ENCODE measurements at regions not wholly inside any gene's neighbourhood (a gene's known extent, or its start where the extent isn't known, plus 50 kb on each side); places are given as distances from the start of the nearest gene placed in this dataset.
"Not testable (repeated sequence)": the region's sequence is repeated elsewhere in the genome, so short reads cannot be mapped to it uniquely, and the experiment has no call there.

GRCh38 chr14:53408175-53408879 is 255.2 kb upstream of the DDHD1 start:
- no peak for DNase-seq (ENCODE audit: low spot score)

GRCh38 chr14:53406519-53406918 is 253.4 kb upstream of the DDHD1 start:
- no peak for DNase-seq (ENCODE audit: low spot score)

GRCh38 chr14:53401646-53402045 is 248.5 kb upstream of the DDHD1 start:
- no peak for DNase-seq (ENCODE audit: low spot score)

GRCh38 chr14:53399057-53399456 is 245.9 kb upstream of the DDHD1 start:
- no peak for DNase-seq (ENCODE audit: low spot score)

- DNase-seq (ENCODE audit: low spot score): no peak
These were observed 245.5 kb upstream of the DDHD1 start for GRCh38 chr14:53398616-53399015.

- not testable (repeated sequence) for DNase-seq (ENCODE audit: low spot score)
These were observed 242.1 kb upstream of the DDHD1 start for GRCh38 chr14:53395267-53395666.

- DNase-seq (ENCODE audit: low spot score): no peak
These were observed 238.6 kb upstream of the DDHD1 start for GRCh38 chr14:53391631-53392285.

GRCh38 chr14:53391156-53391555 is 238.0 kb upstream of the DDHD1 start:
- DNase-seq (ENCODE audit: low spot score): no peak

GRCh38 chr14:53390008-53390407 is 236.9 kb upstream of the DDHD1 start:
- DNase-seq (ENCODE audit: low spot score): no peak

GRCh38 chr14:53389202-53389601 is 236.1 kb upstream of the DDHD1 start:
- DNase-seq (ENCODE audit: low spot score): no peak

- no peak for DNase-seq (ENCODE audit: low spot score)
These were observed 233.2 kb upstream of the DDHD1 start for GRCh38 chr14:53386362-53386761.

- no peak for DNase-seq (ENCODE audit: low spot score)
These were observed 231.4 kb upstream of the DDHD1 start for GRCh38 chr14:53384536-53384935.

GRCh38 chr14:53384073-53384472 is 230.9 kb upstream of the DDHD1 start:
- no peak for DNase-seq (ENCODE audit: low spot score)

GRCh38 chr14:53381895-53382294 is 228.8 kb upstream of the DDHD1 start:
- DNase-seq (ENCODE audit: low spot score): no peak

- DNase-seq (ENCODE audit: low spot score): no peak
These were observed 227.7 kb upstream of the DDHD1 start for GRCh38 chr14:53380867-53381225.

- DNase-seq (ENCODE audit: low spot score): no peak
These were observed 227.1 kb upstream of the DDHD1 start for GRCh38 chr14:53380052-53380866.

- no peak for DNase-seq (ENCODE audit: low spot score)
These were observed 225.0 kb upstream of the DDHD1 start for GRCh38 chr14:53378142-53378541.

GRCh38 chr14:53376064-53376463 is 222.9 kb upstream of the DDHD1 start:
- DNase-seq (ENCODE audit: low spot score): no peak

GRCh38 chr14:53375599-53375998 is 222.5 kb upstream of the DDHD1 start:
- no peak for DNase-seq (ENCODE audit: low spot score)

GRCh38 chr14:53368711-53369201 is 215.6 kb upstream of the DDHD1 start:
- no peak for DNase-seq (ENCODE audit: low spot score)

- peak; percentile 18 for DNase-seq (ENCODE audit: low spot score)
These were observed 214.9 kb upstream of the DDHD1 start for GRCh38 chr14:53368066-53368465.

GRCh38 chr14:53367644-53368026 is 214.5 kb upstream of the DDHD1 start:
- peak; percentile 19 for DNase-seq (ENCODE audit: low spot score)

Data from umbilical cord (tissue), 1 donor.